Hematopoietic multipotent progenitor cell (in vitro differentiated cells): ENCODE measurements at regions not wholly inside any gene's neighbourhood (a gene's known extent, or its start where the extent isn't known, plus 50 kb on each side); places are given as distances from the start of the nearest gene placed in this dataset.
"Not testable (repeated sequence)": the region's sequence is repeated elsewhere in the genome, so short reads cannot be mapped to it uniquely, and the experiment has no call there.

Experiments
- DNase-seq, 3 donors: peaks; one replicate each; pipeline ENCODE4 v3.0.0-alpha.2; 2011 to 2015; ENCODE audit warnings: low read depth in 2 of 3, low spot score in 2 of 3

DNA sequence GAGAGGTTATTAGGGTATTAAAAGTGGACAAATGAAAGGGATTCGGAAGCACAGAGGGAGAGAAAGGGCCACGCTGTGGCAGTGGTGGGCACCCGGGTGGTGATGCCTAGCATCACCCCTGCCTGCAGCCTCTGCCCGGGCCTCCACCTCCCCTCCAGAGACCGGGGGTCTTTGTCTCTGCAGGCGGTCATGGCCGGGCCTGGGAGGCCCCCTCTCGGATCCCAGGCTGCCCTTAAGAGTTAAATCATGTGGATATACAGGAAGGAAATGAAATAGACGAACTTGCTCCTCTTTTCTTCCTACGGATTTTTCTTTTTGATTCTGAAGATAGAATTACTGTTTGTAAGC is 319.6 kb downstream of the ZNF536 start:
- no peak for DNase-seq

DNA sequence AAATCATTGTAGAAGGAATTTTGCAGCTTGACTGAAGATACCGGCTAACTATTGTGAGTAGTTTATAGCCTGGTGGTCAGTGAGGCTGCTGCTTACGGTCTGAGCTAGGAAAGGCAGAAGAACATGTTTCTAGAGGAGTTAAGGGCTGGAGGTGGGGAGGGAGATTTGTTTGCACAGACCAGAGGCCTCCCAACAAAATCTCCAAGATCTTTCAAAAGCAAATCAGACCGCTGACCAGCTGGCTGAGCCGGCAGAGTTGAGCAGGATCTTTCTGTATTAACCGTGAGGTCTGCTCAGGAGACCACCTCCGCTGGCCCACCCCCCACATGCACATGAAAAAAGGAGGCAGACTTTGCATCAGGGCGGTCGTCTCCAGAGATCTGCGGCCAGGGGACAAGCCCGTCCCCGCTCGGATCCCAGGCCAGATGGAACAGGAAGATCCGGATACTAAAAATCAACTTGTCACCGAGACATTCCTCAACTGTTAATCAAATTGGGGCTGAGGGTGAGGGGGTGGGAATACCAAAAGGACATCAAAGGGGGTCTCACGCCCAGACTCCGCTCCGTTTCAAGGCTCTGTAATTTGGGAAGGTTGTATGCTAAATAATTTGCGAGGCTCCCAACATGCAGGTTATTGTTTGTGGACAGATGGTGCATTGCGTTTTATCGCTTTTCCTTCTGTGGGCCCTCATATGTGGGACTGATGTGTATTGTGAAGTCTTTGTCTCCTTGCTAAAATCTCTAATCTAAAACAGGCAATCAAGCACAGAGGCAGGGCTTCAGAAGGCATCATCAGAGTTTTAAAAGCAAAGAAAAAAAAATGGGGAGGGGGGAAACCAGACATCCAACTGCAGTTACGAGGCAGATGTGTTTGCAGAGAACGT is 319.0 kb downstream of the ZNF536 start:
- DNase-seq: no peak

DNA sequence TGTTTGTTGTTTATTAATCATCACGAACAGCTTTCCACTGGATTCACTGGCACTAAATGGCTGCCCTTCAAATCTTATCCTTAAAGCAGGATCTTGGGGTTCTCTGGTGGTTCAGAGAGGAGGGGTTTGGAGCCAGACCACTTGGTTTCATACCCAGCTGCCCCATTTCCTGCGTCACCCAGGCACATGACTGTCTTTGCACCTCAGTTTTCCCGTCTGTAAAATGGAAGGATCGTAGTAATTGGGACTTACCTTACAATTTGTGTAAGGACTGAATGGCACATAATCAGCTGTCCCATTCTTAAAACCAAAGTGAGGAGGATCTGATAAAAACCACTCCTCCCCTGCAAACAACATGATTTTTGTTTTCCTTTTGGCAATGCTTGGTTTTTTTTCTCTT is 318.3 kb downstream of the ZNF536 start:
- DNase-seq: no peak

DNA sequence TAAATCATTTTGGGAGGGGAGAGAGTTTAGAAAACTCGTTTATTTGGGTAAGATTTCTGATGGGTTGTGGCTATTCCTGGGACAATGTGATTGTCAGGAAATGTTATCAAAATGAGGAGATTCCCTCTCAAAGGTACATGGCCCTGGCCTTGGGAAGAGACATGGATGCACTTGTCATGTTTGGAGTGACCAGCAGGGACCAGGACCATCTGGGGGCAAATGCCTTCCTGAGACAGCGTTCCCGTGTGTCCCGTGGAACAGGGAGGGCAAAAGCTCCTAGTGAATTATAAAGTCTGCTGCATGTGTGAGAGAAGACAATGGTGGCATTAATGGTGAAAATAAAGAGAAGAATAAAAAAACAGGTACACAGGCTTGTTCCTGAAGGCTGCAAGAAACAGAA is 317.3 kb downstream of the ZNF536 start:
- no peak for DNase-seq

DNA sequence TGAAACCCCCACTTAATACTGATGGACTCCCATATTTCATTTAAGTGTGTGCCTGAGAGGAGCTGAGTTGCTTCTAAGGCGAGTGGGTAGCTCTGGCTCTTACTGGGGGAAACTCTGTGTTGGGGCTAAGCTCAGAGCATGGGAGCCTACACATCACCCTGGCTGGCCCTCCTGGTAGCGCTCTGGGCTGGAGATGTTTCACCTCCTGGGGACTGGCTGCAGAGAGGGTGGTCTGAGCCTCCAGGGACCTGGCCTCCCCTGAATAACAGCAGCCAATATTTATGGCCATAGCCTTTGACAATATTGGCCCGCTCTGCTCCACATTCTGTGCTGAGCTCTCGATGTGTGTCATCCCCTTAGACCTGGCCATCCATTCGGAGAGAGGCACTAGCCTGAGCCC is 316.5 kb downstream of the ZNF536 start:
- DNase-seq: no peak

DNA sequence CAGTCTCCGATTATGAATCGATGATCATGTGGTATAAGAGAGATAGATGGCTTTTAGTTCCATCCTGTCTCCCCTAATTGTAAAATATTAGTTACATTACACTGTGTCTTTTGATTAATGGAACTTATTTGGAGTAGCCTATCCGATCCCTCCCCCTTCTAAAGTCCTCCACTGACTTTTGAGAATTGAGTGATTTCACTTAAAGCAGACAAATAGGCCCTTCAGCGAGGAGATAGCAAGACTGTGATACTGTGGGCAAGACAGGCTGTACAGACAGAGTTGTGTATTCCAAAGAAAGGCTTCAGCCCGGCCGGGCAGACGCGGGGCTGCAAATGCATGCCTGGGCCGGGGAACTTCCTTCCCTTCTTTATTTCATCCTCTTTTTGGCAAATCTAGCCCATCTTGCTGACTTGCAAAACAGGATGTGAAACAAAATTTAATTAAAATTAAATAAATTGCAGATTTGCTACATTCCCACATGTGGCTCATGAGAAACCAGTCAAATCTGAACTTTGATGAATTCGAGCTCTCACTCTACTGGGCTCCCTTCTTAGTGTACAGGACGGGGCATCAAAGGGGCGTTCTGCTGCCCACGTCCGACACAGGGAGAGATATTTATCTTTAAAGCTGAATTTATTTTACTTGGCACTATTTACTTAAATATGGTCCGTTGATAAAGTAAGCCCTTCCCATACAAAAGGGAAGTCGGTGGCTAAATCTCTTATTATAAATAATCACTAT is 314.8 kb downstream of the ZNF536 start:
- no peak for DNase-seq

DNA sequence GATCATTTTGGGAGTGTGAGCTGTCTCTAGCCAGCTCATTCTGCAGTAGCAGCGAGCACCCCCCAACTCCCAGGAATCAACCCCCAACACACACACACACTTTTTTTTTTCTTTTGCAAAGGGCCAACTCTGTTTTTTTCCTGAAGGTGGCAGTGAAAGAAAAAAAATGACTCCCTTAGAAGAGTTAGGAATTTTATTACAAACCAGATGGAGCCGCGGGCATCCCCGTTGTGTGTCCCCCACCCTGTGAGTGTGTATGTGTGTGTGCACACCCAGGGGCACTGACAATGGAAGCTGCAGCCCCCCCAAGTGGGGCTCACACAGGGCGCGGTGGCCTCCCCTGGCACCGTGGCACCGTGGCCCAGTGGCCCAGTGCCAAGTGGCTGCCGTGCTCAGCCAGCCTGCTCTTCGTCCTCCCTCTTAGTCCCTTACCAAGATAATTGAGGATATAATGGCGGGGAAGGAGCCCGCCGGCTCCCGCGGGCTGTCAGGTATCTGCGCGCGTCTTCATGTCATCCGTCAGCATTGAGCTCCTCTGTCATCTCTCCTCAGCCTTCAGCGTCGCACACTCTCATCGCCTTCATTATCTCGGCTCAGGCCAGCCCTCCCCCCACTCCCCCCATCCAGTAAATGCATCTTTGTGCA is 314.1 kb downstream of the ZNF536 start:
- DNase-seq: no peak

DNA sequence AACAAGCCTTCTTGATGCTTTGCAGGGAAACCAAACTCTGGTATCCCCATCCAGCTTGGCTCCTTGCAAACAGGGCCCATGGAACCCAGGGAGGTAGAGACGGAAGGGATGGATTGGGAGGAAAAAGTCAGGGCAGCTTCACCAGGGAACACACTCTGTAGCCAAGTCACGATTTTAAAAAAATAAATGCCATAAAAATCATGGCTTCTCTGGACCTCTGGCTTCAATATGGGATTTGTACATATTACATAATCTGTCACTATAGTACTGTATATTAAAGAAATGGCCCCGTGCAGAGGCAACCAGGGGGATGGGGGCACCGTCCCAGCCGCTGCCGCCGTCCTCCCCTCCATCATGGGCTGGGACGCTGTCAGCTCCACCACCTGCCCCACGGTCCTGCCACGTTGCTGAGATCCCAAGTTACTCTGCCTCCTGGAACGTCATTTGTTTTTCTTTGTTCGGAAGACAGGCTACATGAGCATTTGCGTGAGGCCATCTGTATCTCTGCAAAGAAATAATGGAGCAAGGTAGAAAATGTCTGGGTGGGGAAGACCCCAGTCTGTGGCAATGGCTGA is 313.3 kb downstream of the ZNF536 start:
- no peak for DNase-seq

DNA sequence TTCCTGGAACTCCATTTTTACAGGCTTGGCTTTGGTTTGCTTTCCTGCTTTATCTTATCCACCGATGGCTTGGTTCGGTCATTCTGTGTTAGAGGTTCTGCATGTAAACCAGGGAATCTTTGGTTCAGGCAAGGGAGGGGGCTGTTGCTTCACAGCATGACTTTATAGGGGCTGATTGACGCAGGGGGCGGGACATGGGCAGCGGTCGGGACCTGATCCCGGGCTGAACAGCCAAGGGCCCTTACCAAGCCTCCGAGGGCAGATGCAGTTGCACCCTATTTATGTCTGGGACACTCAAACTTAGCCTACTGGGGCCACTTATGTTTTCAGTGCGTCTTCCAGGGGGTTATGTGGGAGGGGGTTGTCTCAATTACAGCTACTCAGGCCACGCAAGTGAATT is 312.4 kb downstream of the ZNF536 start:
- no peak for DNase-seq

DNA sequence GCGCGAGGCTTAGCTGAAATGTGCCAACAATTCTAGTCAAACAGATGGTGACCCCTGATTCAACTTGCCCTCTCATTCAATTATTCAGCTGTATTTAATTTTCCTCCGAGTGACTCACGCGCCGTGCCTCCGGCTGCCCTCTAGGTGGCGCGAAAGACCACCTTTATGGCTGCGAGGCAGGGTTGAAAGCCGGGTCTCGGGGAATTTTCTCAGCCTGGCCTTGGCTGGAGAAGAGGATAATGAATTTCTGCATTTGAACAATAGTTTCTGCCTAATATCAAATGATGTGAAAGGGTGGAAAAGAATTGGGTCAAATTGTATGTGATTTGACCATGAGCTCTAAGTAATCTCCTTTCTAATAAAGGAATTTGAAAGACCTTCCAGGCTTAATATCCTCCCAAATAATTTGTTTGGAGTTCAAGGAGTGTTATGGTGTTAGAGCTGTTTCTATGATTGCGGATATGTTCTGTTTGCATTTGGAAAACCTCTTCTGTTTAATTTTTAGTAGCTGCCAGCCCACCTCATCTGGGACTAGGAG is 310.9 kb downstream of the ZNF536 start:
- DNase-seq: peak; percentile 10 to 85 (median 72)

DNA sequence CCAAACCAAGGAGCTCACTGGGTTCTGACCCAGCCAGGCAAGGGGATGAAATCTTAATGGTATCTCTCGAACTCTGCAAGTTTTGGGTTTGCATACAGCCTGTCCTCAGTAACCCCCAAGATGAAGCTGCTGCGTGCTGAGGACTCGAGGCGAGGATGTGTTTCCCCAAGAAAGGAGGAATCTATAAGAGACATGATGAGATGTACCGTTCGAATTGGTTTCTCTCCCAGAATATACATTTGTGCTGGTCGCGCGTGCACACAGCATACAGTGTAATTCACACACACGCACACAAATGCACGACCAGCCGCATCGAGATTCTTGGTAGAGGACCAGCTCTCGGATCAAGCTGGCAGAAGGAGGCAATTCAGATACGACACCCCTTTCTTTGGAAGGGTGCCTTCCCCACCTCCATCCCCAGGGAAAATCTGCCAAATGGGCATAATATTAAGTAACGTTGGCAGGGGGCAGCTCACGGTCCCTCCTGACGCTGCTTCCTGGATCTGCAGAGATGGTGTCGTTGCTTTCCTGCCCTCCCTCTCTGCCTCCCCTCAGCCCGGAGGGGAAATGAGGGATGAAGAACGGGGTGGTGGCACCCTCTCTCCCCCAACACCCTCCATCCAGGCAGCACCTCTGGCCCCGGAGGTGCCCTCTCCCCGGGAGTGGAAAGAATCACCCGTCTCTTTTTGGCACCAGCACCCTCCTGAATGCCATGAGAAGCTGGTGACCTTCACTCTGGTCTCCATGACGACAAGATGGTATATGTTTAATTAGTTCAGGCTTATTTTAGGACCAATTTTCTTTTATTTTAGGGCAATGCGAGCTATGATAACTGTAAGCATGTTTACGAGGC is 310.2 kb downstream of the ZNF536 start:
- no peak for DNase-seq

DNA sequence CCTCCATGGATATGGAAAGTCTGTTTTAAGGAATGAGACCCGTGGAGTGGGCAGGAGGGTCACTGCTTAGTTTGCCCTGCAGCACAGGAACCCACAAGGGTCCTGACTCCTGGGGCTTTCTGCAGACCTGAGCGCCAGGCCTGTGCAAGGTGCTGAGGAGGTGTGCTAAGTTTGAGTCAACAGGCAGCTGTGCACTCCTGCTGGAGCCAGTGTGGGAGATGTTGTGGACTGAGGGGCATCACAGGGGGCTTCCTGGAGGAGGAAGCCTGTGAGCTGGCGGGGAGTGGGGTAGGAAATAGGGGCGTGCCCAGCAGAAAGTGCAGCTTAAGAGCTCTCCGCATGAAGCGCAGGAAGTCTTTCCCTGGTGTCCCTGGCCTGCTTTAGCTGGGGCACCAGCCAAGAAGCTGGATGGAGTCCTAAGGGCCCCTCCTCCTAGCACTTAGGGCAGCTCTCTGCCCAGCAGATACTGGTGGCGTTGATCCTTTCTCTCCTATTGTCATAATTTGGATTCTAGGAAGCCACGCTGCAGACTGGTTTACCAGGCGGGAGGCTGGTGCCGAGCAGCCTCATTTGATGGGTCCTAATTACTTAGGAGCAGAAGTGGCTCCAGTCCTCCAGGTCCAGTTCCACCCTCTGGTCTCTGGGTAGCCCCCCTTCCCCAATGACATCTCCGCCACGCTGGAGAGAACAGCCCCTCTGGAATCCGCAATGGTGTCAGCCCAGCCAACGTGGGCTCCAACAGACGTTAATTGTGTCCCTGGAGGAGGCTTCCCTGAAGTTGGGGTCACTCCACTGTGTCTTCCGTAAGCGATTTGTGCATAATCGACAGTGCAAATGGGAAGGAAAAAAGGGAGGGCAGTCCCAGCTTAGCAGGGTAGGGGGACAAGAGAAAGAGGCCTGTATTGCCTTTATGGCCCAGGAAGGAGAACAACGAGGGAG is 309.2 kb downstream of the ZNF536 start:
- DNase-seq: no peak

DNA sequence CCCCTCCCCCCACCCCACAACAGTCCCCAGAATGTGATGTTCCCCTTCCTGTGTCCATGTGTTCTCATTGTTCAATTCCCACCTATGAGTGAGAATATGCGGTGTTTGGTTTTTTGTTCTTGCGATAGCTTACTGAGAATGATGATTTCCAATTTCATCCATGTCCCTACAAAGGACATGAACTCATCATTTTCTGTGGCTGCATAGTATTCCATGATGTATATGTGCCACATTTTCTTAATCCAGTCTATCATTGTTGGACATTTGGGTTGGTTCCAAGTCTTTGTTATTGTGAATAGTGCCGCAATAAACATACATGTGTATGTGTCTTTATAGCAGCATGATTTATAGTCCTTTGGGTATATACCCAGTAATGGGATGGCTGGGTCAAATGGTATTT is 308.2 kb downstream of the ZNF536 start:
- DNase-seq: not testable (repeated sequence)

DNA sequence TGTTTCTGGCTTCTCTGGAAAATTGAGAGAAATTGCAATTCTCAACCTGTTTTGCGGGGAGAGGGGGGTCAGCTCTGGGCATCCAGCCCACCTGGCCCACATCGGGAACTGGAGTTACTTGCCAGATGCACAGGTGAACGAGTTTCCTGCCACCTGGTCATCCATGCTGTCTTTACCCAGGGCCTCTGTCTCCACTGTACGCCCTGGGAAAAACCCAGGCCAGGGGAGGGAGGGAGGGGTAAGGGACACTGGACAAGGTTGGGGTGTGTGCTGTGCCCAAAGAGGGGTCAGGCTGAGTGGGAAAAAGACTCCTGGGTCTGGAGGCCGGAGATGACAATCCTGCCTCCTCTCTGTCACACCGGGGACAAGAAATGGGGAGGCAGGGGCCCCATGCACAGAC is 307.6 kb downstream of the ZNF536 start:
- no peak for DNase-seq

DNA sequence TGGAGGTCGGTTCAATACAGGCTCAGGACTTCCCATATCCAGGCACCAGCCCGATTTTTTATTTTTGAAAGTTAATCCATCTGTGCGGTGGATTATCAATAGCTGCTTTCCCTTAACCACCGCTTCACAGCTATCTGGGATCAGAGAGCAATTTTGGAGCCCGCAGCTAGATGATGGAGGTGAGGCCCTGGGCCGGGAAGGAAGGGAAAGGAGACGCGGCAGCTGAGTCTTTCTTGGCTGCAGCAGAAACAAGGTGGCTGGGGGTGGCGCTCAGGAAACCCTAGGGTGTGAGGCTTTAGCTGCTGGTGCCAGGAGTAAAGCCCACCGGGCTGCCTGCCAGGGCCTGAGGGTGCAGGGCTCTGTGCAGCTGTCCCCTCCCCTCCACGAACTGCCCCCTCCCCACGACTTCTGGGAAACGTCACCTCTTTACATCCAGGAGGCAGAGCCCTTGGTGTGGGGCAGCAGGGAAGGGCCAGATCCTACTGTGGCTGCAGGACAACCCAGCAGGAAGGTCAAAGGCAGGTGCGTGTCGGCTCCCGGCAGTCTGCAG is 307.0 kb downstream of the ZNF536 start:
- no peak for DNase-seq

DNA sequence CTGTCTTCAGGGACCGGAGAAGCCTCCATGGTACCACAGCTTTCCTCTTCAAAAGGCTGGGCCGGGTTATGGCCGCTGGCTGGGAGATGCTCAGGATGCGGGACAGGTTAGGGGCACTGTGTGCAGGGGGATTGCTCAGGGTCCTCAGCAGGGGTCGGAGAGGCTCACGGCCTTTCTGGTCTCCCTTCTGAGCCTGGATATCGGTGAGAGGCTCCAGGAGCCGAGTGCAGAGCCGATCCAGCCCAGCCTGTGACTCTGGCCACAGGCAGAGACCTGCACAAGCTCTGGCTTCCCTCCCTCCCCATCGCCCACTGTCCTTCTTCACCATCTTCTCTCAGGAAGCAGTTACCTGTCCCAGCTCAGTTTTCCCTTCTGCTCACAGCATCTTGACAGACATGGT is 306.0 kb downstream of the ZNF536 start:
- DNase-seq: no peak

DNA sequence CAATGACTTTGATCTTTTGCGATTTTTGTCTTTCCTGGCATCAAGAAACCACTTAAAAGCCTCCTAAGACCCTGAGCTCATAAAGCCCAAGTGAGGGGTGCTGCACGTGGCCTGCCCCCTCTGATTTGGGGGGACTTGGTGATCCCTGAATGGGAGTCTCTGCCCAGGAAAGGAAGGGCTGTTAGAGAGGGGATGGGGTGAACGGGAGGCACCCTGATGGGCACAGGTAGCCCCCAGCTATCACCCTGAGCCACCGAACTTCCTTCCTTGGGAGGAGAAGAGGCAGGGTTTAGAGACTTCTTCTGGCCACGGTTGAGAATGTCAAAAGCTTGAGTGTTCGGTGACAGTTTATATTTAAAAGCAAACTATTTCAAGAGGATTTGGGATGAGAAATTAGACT is 305.5 kb downstream of the ZNF536 start:
- DNase-seq: no peak

DNA sequence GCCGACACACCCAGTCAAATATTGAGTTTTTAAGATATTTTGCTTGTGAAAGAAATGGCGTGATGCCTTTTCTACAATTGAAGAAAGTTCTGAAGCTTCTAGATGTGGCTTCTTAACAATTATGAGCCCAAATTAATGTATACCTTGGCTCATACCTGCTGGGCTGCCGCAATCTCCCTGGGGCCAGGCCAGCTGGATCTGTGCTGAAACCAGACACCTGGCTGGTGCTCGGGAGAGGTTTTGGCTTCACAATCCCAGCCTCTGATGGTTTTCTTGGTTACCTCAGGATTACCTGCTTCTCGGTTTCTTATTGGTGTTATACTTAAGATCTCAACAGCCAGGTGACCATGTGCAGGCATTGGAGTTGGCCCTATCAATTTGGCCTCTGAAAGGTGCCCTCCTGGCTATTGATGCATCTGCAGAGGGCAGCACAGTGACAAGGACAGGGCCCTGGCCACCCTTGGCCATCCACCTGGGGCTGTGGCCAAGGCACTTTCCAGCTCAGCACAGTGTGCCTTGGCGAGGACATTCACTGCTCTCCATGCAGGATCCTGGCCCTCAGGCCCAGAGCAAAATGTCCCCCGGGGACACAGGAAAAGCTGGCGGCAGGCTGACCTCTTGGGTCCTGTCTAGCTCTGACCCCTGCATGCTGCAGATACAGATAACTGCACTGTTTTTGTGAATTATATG is 305.0 kb downstream of the ZNF536 start:
- DNase-seq: no peak
